Lung (tissue), 11 donors: ENCODE measurements at regions not wholly inside any gene's neighbourhood (a gene's known extent, or its start where the extent isn't known, plus 50 kb on each side); places are given as distances from the start of the nearest gene placed in this dataset.

Source experiments
- ATAC-seq: fragments of 200-7000 bp; cut with Tn5 transposase; one replicate; pipeline ENCODE4 v1.9.1; 2020; ENCODE audit warnings: moderate number of reproducible peaks; ENCODE audit not compliant: insufficient read depth, low FRiP score
- DNase-seq, 3 donors: peaks; one replicate each; pipeline ENCODE4 v3.0.0-alpha.2; 2013 to 2017
- H3K27ac ChIP-seq, 2 donors: one replicate each; pipeline ENCODE4 v1.5.1; 2013; ENCODE audit warnings: mild to moderate bottlenecking in 2 of 2, moderate library complexity in 2 of 2, control low read depth in 1 of 2, inconsistent platforms in 1 of 2, low read depth in 1 of 2, low read length in 1 of 2
- H3K27me3 ChIP-seq, 3 donors: one replicate each; pipeline ENCODE4 v1.5.1; 2013; ENCODE audit warnings: low read length in 2 of 3; ENCODE audit not compliant: control insufficient read depth in 3 of 3, insufficient read depth in 3 of 3
- H3K36me3 ChIP-seq, 4 donors: one replicate each; pipeline ENCODE4 v1.5.1; 2013; ENCODE audit warnings: low read length in 4 of 4, mild to moderate bottlenecking in 1 of 4, moderate library complexity in 1 of 4; ENCODE audit not compliant: control insufficient read depth in 4 of 4, insufficient read depth in 4 of 4
- H3K4me1 ChIP-seq, 5 donors: one replicate each; pipeline ENCODE4 v1.5.1; 2013; ENCODE audit warnings: low read length in 5 of 5, mild to moderate bottlenecking in 2 of 5, moderate library complexity in 1 of 5; ENCODE audit not compliant: control insufficient read depth in 5 of 5, insufficient read depth in 5 of 5
- H3K4me3 ChIP-seq: one replicate; pipeline ENCODE4 v1.5.1; 2013; ENCODE audit warnings: mild to moderate bottlenecking, control low read depth, moderate library complexity
- H3K9ac ChIP-seq, 2 donors: one replicate each; pipeline ENCODE4 v1.5.1; 2013; ENCODE audit warnings: low read length in 2 of 2, control low read depth in 1 of 2; ENCODE audit not compliant: insufficient read depth in 1 of 2
- H3K9me3 ChIP-seq, 4 donors: one replicate each; pipeline ENCODE4 v1.5.1; 2013; ENCODE audit warnings: low read length in 3 of 4, mild to moderate bottlenecking in 1 of 4, moderate library complexity in 1 of 4; ENCODE audit not compliant: control insufficient read depth in 4 of 4, insufficient read depth in 3 of 4
- CTCF ChIP-seq: IDR thresholded peaks from 2 replicates; pipeline ENCODE4 v1.5.1; 2012; ENCODE audit warnings: mild to moderate bottlenecking; ENCODE audit errors: control extremely low read depth, extremely low read depth
- WGBS, 2 donors: extraction: QIAGEN DNeasy Blood & Tissue Kit; methylation state at CpG; one replicate each; pipeline ENCODE4 v1.1.7; 2013; 5-methylcytosine and 5-hydroxymethylcytosine counted together
- donor health status: control.
- donor health status: control.
- donor health status: Bipolar disorder and iron deficiency.
- donor health status: healthy.
- donor health status: DM: yes; HTN: yes; CAD: no.

GRCh38 chr5:175329976-175330375 is 114.0 kb downstream of the DRD1 start:
- no peak for DNase-seq
- no peak for TF ChIP-seq CTCF
- Histone ChIP-seq H3K27ac (no peak overlapping the region), H3K4me3 (no peak overlapping the region), H3K9ac (no peak overlapping the region), H3K36me3 (no peaks in the 10 kb centered on the region), H3K4me1 (no peaks in the 10 kb centered on the region), H3K27me3 (no peaks in the 10 kb centered on the region), H3K9me3 (peaks cover 0 to 5% (median 0%) of the 10 kb centered on the region in 4 donors)
- ATAC-seq, result no peak
- 83 to 90% methylated on average over 6 of the region's 6 CpGs for WGBS, 2 donors

- Histone ChIP-seq H3K4me3 (no peak overlapping the region), H3K27me3 (no peaks in the 10 kb centered on the region), H3K4me1 (no peaks in the 10 kb centered on the region), H3K27ac (no peak overlapping the region), H3K9me3 (peaks cover 0 to 7% (median 0%) of the 10 kb centered on the region in 4 donors), H3K9ac (no peak overlapping the region), H3K36me3 (no peaks in the 10 kb centered on the region)
- 68 to 84% methylated on average over 3 of the region's 3 CpGs for WGBS, 2 donors
- no peak for TF ChIP-seq CTCF
- ATAC-seq (no peak), DNase-seq (no peak)
These were observed 115.3 kb downstream of the DRD1 start for GRCh38 chr5:175328687-175329086.

GRCh38 chr5:175328176-175328575 is 115.8 kb downstream of the DRD1 start:
- no peak overlapping the region for H3K4me3 ChIP-seq
- no peak for ATAC-seq
- no peak overlapping the region for H3K9ac ChIP-seq
- H3K9me3 ChIP-seq, result peaks cover 0 to 7% (median 0%) of the 10 kb centered on the region in 4 donors
- no peaks in the 10 kb centered on the region for H3K36me3 ChIP-seq
- no peak overlapping the region for H3K27ac ChIP-seq
- no peaks in the 10 kb centered on the region for H3K27me3 ChIP-seq
- H3K4me1 ChIP-seq, result no peaks in the 10 kb centered on the region
- 63 to 69% methylated on average over 4 of the region's 4 CpGs for WGBS, 2 donors
- no peak for TF ChIP-seq CTCF
- DNase-seq, result no peak

- Histone ChIP-seq H3K4me1 (no peaks in the 10 kb centered on the region), H3K27me3 (no peaks in the 10 kb centered on the region), H3K9ac (no peak overlapping the region), H3K9me3 (peaks cover 0 to 4% (median 0%) of the 10 kb centered on the region in 4 donors), H3K27ac (no peak overlapping the region), H3K4me3 (no peak overlapping the region), H3K36me3 (no peaks in the 10 kb centered on the region)
- no peak for DNase-seq
- TF ChIP-seq CTCF, result no peak
- no peak for ATAC-seq
These were observed 118.3 kb downstream of the DRD1 start for GRCh38 chr5:175325681-175326080.
